ENCODE measurements at regions not wholly inside any gene's neighbourhood (a gene's known extent, or its start where the extent isn't known, plus 50 kb on each side); places are given as distances from the start of the nearest gene placed in this dataset.

- ATAC-seq, result peak; percentile 39 to 52; a peak in 3 of 6 replicates
- H3K4me1 ChIP-seq, result peaks cover 6% of the 10 kb centered on the region; the same call in 1 of the 3 replicates
- H3K27ac ChIP-seq, result no peak overlapping the region
- DNase-seq (ENCODE audit: low read depth in 1 of 2, low spot score in 1 of 2), result peak; percentile 10 to 37
- ChIA-PET POLR2A (no interaction called here), CTCF (no interaction called here)
- no peak for FAIRE-seq
- no peak overlapping the region for H3K4me3 ChIP-seq
- no peak overlapping the region for H3K4me2 ChIP-seq
- 34% methylated on average over 3 of the region's 4 CpGs for WGBS (ENCODE audit: missing lambda C conversion rate)
- TF ChIP-seq EHMT2 (IDR thresholded peaks at IDR 0.05; ENCODE audit: low read depth), result no peak
- TF ChIP-seq, protein P1, sequence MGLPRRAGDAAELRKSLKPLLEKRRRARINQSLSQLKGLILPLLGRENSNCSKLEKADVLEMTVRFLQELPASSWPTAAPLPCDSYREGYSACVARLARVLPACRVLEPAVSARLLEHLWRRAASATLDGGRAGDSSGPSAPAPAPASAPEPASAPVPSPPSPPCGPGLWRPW (IDR thresholded peaks at IDR 0.05), result no peak
- TF ChIP-seq, protein P2, sequence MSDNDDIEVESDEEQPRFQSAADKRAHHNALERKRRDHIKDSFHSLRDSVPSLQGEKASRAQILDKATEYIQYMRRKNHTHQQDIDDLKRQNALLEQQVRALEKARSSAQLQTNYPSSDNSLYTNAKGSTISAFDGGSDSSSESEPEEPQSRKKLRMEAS (IDR thresholded peaks at IDR 0.05), result no peak
- TF ChIP-seq CEBPB (IDR thresholded peaks at IDR 0.05), result no peak
- no peak for TF ChIP-seq EHF (CRISPR knock-in tag; IDR thresholded peaks at IDR 0.05)
- no peak for TF ChIP-seq JUN (IDR thresholded peaks at IDR 0.05)
- no peak for TF ChIP-seq CHD4 (IDR thresholded peaks at IDR 0.05; ENCODE audit: borderline replicate concordance)
- no peak for TF ChIP-seq ATOH8 (CRISPR knock-in tag; IDR thresholded peaks at IDR 0.05; ENCODE audit: low read depth)
- TF ChIP-seq HOXB13 (CRISPR knock-in tag; IDR thresholded peaks at IDR 0.05; ENCODE audit: low read depth), result no peak
- no peak for TF ChIP-seq NR3C1 (IDR thresholded peaks at IDR 0.05)
- no peaks in the 10 kb centered on the region for H3K9me3 ChIP-seq
Observed at GRCh38 chr3:71989165-71989564, 204.2 kb upstream of the PROK2 start.

GRCh38 chr3:71987828-71988227 is 202.9 kb upstream of the PROK2 start:
- ChIA-PET CTCF (interaction anchor here (0.8 to 1.6 kb wide), 4 partner anchors 9 to 835 kb away, joined by 3 to 4 read pairs (median 4); no protein-coding TSS in a partner anchor), POLR2A (no interaction called here)
- no peak overlapping the region for H3K4me3 ChIP-seq
- no peak for TF ChIP-seq NFE2L2 (conservative IDR thresholded peaks at IDR 0.05; ENCODE audit: low read length)
- no peak for TF ChIP-seq TP53 (CRISPR knock-in tag; IDR thresholded peaks at IDR 0.05)
- TF ChIP-seq ESRRA (IDR thresholded peaks at IDR 0.05; ENCODE audit: borderline replicate concordance, low read length), result no peak
- TF ChIP-seq SMC3 (IDR thresholded peaks at IDR 0.05), result no peak
- no peak for TF ChIP-seq FOSB (CRISPR knock-in tag; IDR thresholded peaks at IDR 0.05)
- no peak for TF ChIP-seq TFCP2L1 (CRISPR knock-in tag; IDR thresholded peaks at IDR 0.05)
- no peak for TF ChIP-seq KDM5A (IDR thresholded peaks at IDR 0.05)
- no peak for TF ChIP-seq CHD4 (IDR thresholded peaks at IDR 0.05; ENCODE audit: borderline replicate concordance)
- TF ChIP-seq, protein P2 (IDR thresholded peaks at IDR 0.05), result no peak
- H3K4me1 ChIP-seq, result peaks cover 10% of the 10 kb centered on the region; the same call in 2 of the 3 replicates
- H3K9me3 ChIP-seq, result no peaks in the 10 kb centered on the region
- FAIRE-seq (no peak), DNase-seq (ENCODE audit: low read depth in 1 of 2, low spot score in 1 of 2) (no peak), ATAC-seq (no peak)
- no peak overlapping the region for H3K4me2 ChIP-seq
- WGBS (ENCODE audit: missing lambda C conversion rate), result 88% methylated on average over 4 of the region's 5 CpGs
- H3K27ac ChIP-seq, result no peak overlapping the region

DNA sequence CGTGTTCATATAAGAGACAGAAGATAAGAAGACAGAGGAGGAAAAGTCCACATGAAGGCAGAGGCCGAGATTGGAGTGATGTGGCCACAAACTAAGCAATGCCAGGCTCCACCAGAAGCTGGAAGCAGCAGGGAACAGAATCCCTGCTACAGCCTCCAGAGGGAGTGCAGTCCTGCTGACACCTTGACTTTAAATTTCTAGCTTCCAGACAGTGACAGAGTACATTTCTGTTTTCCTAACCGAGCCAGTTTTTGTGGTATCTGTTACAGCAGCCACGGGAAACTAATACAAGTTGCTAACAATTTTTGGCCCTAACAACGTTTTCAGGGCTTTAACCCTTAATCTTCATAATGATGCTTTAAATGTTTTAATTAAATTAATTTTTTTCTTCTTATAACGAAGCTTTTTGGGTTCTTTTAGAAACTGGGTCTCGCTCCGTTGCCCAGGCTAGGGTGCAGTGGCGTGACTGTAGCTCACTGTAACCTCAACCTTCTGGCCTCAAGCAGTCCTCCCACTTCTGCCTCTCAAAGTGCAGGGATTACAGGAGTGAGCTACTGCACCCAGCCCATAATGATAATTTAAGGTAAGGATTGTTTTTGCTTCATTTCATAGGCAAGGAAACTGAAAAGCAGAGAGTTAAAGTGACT is 202.3 kb upstream of the PROK2 start:
- H3K4me2 ChIP-seq, result no peak overlapping the region
- no peak overlapping the region for H3K4me3 ChIP-seq
- H3K4me1 ChIP-seq, result peaks cover 16% of the 10 kb centered on the region
- no peaks in the 10 kb centered on the region for H3K9me3 ChIP-seq
- peak; percentile 19; the same call in 2 of the 3 replicates for TF ChIP-seq CTCF (IDR thresholded peaks at IDR 0.05)
- peak; percentile 26 to 32; a peak in 4 of 5 replicates for TF ChIP-seq RAD21 (conservative IDR thresholded peaks at IDR 0.05 in 1 of 2, IDR thresholded peaks at IDR 0.05 in 1 of 2)
- no peak for TF ChIP-seq ATOH8 (CRISPR knock-in tag; IDR thresholded peaks at IDR 0.05; ENCODE audit: low read depth)
- DNase-seq (ENCODE audit: low read depth in 1 of 2, low spot score in 1 of 2), result peak in 1 of 2 experiments; percentile 25
- FAIRE-seq, result no peak
- no peak overlapping the region for H3K27ac ChIP-seq
- ChIA-PET POLR2A (no interaction called here), CTCF (interaction anchor here (0.8 to 1.6 kb wide), 6 partner anchors 9 to 836 kb away, joined by 3 to 4 read pairs (median 4); no protein-coding TSS in a partner anchor)
- WGBS (ENCODE audit: missing lambda C conversion rate), result 41% methylated on average over 9 of the region's 9 CpGs
- ATAC-seq, result peak; percentile 83 to 84
